ENCODE measurements at regions not wholly inside any gene's neighbourhood (a gene's known extent, or its start where the extent isn't known, plus 50 kb on each side); places are given as distances from the start of the nearest gene placed in this dataset.
"Not testable (repeated sequence)": the region's sequence is repeated elsewhere in the genome, so short reads cannot be mapped to it uniquely, and the experiment has no call there.

GRCh38 chr9:106421772-106422171 is 441.2 kb upstream of the ZNF462 start:
- DNase-seq (ENCODE audit: low read depth in 2 of 2): no peak

- no peak for DNase-seq (ENCODE audit: low read depth in 2 of 2)
These were observed 439.4 kb upstream of the ZNF462 start for GRCh38 chr9:106423575-106423974.

GRCh38 chr9:106432631-106433030 is 430.3 kb upstream of the ZNF462 start:
- no peak for DNase-seq (ENCODE audit: low read depth in 2 of 2)

GRCh38 chr9:106438928-106439327 is 424.0 kb upstream of the ZNF462 start:
- no peak for DNase-seq (ENCODE audit: low read depth in 2 of 2)

GRCh38 chr9:106441283-106441682 is 421.7 kb upstream of the ZNF462 start:
- DNase-seq (ENCODE audit: low read depth in 2 of 2): no peak

- no peak for DNase-seq (ENCODE audit: low read depth in 2 of 2)
These were observed 419.4 kb upstream of the ZNF462 start for GRCh38 chr9:106443520-106443919.

GRCh38 chr9:106445107-106445506 is 417.9 kb upstream of the ZNF462 start:
- no peak for DNase-seq (ENCODE audit: low read depth in 2 of 2)

- DNase-seq (ENCODE audit: low read depth in 2 of 2): no peak
These were observed 413.5 kb upstream of the ZNF462 start for GRCh38 chr9:106449336-106449927.

GRCh38 chr9:106450549-106450948 is 412.4 kb upstream of the ZNF462 start:
- no peak for DNase-seq (ENCODE audit: low read depth in 2 of 2)

GRCh38 chr9:106451223-106451622 is 411.7 kb upstream of the ZNF462 start:
- DNase-seq (ENCODE audit: low read depth in 2 of 2): no peak

- no peak for DNase-seq (ENCODE audit: low read depth in 2 of 2)
These were observed 406.4 kb upstream of the ZNF462 start for GRCh38 chr9:106456581-106456980.

GRCh38 chr9:106467113-106467864 is 395.7 kb upstream of the ZNF462 start:
- no peak for DNase-seq (ENCODE audit: low read depth in 2 of 2)

GRCh38 chr9:106467865-106468164 is 395.2 kb upstream of the ZNF462 start:
- no peak for DNase-seq (ENCODE audit: low read depth in 2 of 2)

GRCh38 chr9:106468431-106468830 is 394.5 kb upstream of the ZNF462 start:
- DNase-seq (ENCODE audit: low read depth in 2 of 2): no peak

GRCh38 chr9:106478312-106478711 is 384.7 kb upstream of the ZNF462 start:
- DNase-seq (ENCODE audit: low read depth in 2 of 2): no peak

- no peak for DNase-seq (ENCODE audit: low read depth in 2 of 2)
These were observed 384.2 kb upstream of the ZNF462 start for GRCh38 chr9:106478727-106479126.

- DNase-seq (ENCODE audit: low read depth in 2 of 2): no peak
These were observed 383.3 kb upstream of the ZNF462 start for GRCh38 chr9:106479679-106480078.

GRCh38 chr9:106481013-106481609 is 381.9 kb upstream of the ZNF462 start:
- no peak for DNase-seq (ENCODE audit: low read depth in 2 of 2)

GRCh38 chr9:106482733-106483132 is 380.2 kb upstream of the ZNF462 start:
- no peak for DNase-seq (ENCODE audit: low read depth in 2 of 2)

- no peak for DNase-seq (ENCODE audit: low read depth in 2 of 2)
These were observed 376.3 kb upstream of the ZNF462 start for GRCh38 chr9:106486685-106487084.

- DNase-seq (ENCODE audit: low read depth in 2 of 2): no peak
These were observed 375.7 kb upstream of the ZNF462 start for GRCh38 chr9:106487266-106487665.

GRCh38 chr9:106492126-106492525 is 370.8 kb upstream of the ZNF462 start:
- DNase-seq (ENCODE audit: low read depth in 2 of 2): not testable (repeated sequence)

GRCh38 chr9:106500171-106500570 is 362.8 kb upstream of the ZNF462 start:
- no peak for DNase-seq (ENCODE audit: low read depth in 2 of 2)
